ENCODE measurements at regions not wholly inside any gene's neighbourhood (a gene's known extent, or its start where the extent isn't known, plus 50 kb on each side); places are given as distances from the start of the nearest gene placed in this dataset.

DNA sequence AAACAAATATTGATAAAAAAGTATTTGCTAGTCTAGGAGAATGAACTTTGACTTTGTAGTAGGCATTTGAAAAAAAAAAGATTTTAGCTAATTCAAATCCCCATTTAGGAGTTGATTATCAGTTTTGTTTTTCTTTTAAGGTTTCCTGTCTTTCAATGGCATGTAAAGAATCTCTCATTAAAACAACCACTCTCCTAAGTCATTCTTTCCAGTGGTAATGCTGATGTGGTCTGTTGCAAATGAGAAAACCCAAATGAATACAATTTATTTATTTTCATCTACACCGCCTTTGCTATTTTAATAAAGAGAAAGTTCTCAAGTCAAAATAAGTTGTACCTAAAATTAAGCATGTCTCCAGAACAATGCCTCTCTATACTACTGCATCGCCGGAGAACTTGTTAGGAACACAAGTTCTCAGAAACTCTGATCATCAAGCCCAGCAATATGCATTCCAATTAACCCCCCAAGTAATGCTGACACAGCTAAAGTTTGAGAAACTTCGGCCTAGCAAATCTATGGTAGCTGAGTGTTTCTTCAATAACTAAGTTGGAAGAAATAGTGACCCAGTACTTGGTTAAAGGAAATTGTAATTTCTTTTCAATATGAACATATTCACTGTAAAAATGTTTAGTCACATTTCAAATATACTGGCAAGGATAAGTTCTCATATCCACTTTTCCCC lies 255.1 kb downstream of the PTPRC start:
- DNase-seq (ENCODE audit: low read depth), result no peak
- no peak overlapping the region for H3K4me3 ChIP-seq (ENCODE audit: low read depth, low read length)

- no peak for DNase-seq (ENCODE audit: low read depth)
Observed at GRCh38 chr1:198901266-198901665, 262.4 kb downstream of the PTPRC start.

GRCh38 chr1:198902655-198903054 lies 263.8 kb downstream of the PTPRC start:
- no peak for DNase-seq (ENCODE audit: low read depth)
- H3K4me3 ChIP-seq (ENCODE audit: low read depth, low read length), result no peak overlapping the region

More at GRCh38 chr1:198901266-198901665, 262.4 kb downstream of the PTPRC start:
- no peak overlapping the region for H3K4me3 ChIP-seq (ENCODE audit: low read depth, low read length)

GRCh38 chr1:198903203-198903602 lies 264.4 kb downstream of the PTPRC start:
- DNase-seq (ENCODE audit: low read depth), result no peak
- H3K4me3 ChIP-seq (ENCODE audit: low read depth, low read length), result no peak overlapping the region

- H3K4me3 ChIP-seq (ENCODE audit: low read depth, low read length), result no peak overlapping the region
- no peak for DNase-seq (ENCODE audit: low read depth)
Observed at GRCh38 chr1:198903621-198904020, 264.8 kb downstream of the PTPRC start.

- DNase-seq (ENCODE audit: low read depth), result no peak
Observed at GRCh38 chr1:198904321-198904720, 265.5 kb downstream of the PTPRC start.

GRCh38 chr1:198906739-198907422 lies 268.0 kb downstream of the PTPRC start:
- no peak overlapping the region for H3K4me3 ChIP-seq (ENCODE audit: low read depth, low read length)
- DNase-seq (ENCODE audit: low read depth), result no peak

More at GRCh38 chr1:198904321-198904720, 265.5 kb downstream of the PTPRC start:
- H3K4me3 ChIP-seq (ENCODE audit: low read depth, low read length), result no peak overlapping the region

- H3K4me3 ChIP-seq (ENCODE audit: low read depth, low read length), result no peak overlapping the region
Observed at GRCh38 chr1:198907423-198907746, 268.5 kb downstream of the PTPRC start.

DNA sequence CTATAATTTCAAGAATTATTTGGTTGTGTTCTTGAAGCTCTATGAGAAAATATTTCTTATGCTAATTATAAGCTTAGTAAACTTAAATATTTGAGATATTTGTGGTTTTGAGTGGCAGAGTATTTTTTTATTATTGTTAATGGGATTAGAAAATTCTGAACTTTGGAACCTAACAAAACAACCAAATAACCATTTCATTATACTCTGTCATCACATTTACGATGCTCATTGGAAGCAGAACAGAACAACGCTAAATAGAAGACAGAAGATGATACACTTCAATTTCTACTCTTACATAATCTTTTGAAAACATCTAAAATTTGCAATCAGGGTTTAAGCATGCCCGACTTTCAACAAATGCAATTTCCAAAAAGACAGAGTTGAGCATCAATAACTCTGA lies 270.2 kb downstream of the PTPRC start:
- H3K4me3 ChIP-seq (ENCODE audit: low read depth, low read length), result no peak overlapping the region
- no peak for DNase-seq (ENCODE audit: low read depth)

More at GRCh38 chr1:198907423-198907746, 268.5 kb downstream of the PTPRC start:
- DNase-seq (ENCODE audit: low read depth), result no peak

DNA sequence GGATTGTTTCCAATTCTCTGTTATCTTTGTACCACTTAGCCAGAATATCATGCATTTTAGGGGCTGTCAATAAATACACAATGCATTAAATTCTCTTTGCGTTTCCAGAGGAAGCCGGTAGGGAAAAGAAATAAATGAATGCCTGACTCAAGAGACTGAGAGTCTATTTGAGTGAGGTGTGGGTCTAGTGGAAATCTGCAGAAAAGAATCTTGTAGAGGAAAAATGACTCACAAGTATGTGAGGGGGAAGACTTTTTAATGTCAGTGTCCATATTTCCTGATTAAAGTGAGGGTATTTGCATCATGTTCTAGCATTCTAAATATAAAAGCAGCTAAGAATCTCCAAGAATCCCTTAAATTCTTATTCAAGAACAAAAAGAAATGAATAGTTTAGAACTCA lies 271.1 kb downstream of the PTPRC start:
- no peak overlapping the region for H3K4me3 ChIP-seq (ENCODE audit: low read depth, low read length)
- peak; percentile 48 for DNase-seq (ENCODE audit: low read depth)

GRCh38 chr1:198910816-198911215 lies 272.0 kb downstream of the PTPRC start:
- no peak overlapping the region for H3K4me3 ChIP-seq (ENCODE audit: low read depth, low read length)
- no peak for DNase-seq (ENCODE audit: low read depth)

- no peak overlapping the region for H3K4me3 ChIP-seq (ENCODE audit: low read depth, low read length)
- no peak for DNase-seq (ENCODE audit: low read depth)
Observed at GRCh38 chr1:198912046-198912445, 273.2 kb downstream of the PTPRC start.

DNA sequence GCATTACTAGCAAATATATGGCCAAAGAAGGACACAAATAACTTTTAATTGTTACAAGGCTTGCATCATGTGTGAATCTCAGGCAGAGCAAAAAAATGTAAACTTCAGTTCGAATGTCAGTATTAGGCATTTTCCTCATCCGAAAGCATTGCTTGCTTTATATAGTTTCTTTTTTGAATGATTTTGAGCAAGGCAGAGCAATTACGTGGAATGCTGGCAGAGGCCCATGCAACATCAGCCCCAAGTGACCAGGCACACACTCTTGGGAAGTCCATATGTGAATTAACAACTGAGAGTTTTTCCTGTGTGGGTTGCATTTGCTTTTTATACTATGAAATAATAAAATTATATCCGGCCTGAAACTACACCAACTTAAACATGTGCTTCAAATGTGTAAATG lies 274.8 kb downstream of the PTPRC start:
- peak; percentile 63 for DNase-seq (ENCODE audit: low read depth)

GRCh38 chr1:198915327-198916231 lies 276.7 kb downstream of the PTPRC start:
- DNase-seq (ENCODE audit: low read depth), result no peak
- no peak overlapping the region for H3K4me3 ChIP-seq (ENCODE audit: low read depth, low read length)

More for the DNA sequence above, 274.8 kb downstream of the PTPRC start:
- no peak overlapping the region for H3K4me3 ChIP-seq (ENCODE audit: low read depth, low read length)

DNA sequence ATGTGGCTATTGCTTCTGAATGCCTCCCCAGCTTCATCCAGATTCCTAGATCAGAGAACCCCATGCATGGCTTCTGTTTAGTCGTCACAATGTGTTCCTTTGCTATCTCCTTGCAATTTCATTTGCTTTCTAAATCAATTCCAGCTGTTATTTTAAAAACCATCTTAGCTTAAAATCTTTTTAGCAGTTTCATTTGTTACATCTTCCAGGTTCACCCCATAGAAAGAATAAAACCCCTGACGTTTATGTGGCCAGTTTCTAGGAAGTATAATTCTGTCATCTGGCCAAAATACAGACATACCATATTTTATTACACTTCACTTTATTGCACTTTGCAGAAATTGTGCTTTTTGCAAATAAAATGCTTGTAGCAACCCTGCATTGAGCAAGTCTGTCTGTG lies 278.4 kb downstream of the PTPRC start:
- no peak overlapping the region for H3K4me3 ChIP-seq (ENCODE audit: low read depth, low read length)
- DNase-seq (ENCODE audit: low read depth), result no peak

- no peak overlapping the region for H3K4me3 ChIP-seq (ENCODE audit: low read depth, low read length)
Observed at GRCh38 chr1:198918920-198919319, 280.1 kb downstream of the PTPRC start.

GRCh38 chr1:198919667-198920398 lies 281.0 kb downstream of the PTPRC start:
- no peak overlapping the region for H3K4me3 ChIP-seq (ENCODE audit: low read depth, low read length)
- no peak for DNase-seq (ENCODE audit: low read depth)

More at GRCh38 chr1:198918920-198919319, 280.1 kb downstream of the PTPRC start:
- no peak for DNase-seq (ENCODE audit: low read depth)

- no peak overlapping the region for H3K4me3 ChIP-seq (ENCODE audit: low read depth, low read length)
- DNase-seq (ENCODE audit: low read depth), result no peak
Observed at GRCh38 chr1:198922638-198923430, 284.0 kb downstream of the PTPRC start.

GRCh38 chr1:198923993-198924392 lies 285.2 kb downstream of the PTPRC start:
- no peak for DNase-seq (ENCODE audit: low read depth)

More at GRCh38 chr1:198923993-198924392, 285.2 kb downstream of the PTPRC start:
- no peak overlapping the region for H3K4me3 ChIP-seq (ENCODE audit: low read depth, low read length)
